ENCODE measurements at regions not wholly inside any gene's neighbourhood (a gene's known extent, or its start where the extent isn't known, plus 50 kb on each side); places are given as distances from the start of the nearest gene placed in this dataset.

DNA sequence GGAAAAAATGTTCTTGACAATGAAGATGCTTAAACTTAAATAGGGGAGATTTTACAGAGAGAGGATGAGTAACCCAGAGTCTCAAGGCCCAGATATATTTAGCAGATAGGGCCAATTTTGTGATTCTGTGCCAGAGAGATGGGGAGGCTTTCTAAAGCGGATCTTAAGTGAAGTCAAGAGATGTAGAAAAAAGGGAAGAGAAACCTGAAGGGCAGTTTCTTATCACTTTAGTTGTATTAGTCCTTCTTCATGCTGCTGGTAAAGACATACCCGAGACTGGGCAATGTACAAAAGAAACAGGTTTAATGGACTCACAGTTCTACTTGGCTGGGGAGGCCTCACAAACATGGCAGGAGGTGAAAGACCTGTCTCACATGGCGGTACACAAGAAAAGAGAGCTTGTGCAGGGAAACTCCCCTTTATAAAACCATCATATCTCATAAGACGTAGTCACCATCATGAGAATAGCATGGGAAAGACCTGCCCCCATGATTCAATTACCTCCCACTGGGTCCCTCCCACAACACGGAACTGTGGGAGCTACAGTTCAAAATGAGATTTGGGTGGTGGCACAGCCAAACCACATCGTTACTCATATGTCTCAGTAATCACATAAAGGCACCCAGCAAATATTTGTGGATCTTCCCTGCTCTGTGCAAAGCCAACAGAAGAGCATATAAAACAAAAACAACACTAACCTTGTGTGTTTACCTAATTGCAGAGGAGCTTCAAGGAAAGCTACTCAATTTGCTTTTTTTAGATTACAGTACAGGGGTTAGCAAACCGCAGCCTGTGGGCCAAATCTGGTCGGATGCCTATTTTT is 102.6 kb upstream of the MYCBP2 start:
- no peak for DNase-seq (ENCODE audit: low spot score)
- intact Hi-C loops (cut with DNase I) = no loop called here

DNA sequence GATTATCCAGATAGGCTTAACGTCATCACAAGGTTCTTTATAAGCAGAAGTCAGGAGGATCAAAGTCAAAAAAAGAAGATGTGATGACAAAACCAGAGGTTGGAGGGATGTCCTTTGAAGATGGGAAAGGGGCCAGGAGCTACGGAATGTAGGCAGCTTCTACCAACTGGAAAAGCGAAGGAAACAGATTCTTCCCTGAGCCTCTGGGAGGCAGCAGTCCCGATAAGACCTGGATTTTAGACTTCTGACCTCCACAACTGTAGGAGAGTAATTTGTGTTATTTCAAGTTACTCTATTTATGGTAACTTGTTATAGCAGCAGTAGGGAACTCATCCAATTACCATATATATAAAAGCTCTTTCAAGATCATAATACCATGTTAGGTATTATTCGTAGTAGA is 98.8 kb upstream of the MYCBP2 start:
- no peak for DNase-seq (ENCODE audit: low spot score)

DNA sequence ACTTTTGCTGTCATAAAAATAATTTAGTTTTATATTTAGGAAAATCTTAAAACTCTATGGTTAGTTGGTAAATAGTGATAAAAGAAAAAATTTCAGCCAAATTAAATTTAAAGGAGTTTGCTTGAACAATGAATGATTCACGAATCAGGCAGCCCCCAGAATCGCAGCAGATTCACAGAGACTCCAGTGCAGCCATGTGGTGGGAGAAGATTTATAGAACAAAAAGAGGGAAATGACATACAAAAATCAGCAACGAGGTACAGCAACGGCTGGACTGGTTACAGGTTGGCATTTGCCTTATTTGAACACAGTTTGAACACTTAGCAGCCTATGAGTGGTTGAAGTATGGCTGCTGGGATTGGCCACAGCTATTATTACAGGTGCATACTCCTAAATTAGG is 96.4 kb upstream of the MYCBP2 start:
- DNase-seq (ENCODE audit: low spot score) = no peak
- intact Hi-C loops (cut with DNase I) = no loop called here

More for the DNA sequence above, 98.8 kb upstream of the MYCBP2 start:
- intact Hi-C loops (cut with DNase I) = no loop called here

DNA sequence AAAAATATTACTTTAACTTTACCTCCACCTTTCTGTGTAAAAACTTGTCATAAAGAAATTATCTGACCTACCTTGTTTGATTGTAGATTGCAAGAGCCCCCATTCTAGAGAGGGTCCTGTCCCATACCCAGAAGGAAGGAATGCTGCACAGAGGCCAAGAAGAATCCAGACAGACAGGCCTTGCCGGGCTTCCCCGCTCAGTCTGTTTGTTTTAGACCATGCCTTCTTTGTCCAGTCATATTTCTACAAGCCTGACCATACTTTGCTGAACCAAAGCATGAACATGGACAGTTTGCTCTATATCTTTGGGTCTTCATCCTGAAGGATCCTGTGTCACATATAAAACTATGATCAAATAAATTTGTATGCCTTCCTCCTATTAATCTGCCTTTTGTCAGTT is 95.8 kb upstream of the MYCBP2 start:
- intact Hi-C loops (cut with DNase I) = no loop called here
- DNase-seq (ENCODE audit: low spot score) = no peak

DNA sequence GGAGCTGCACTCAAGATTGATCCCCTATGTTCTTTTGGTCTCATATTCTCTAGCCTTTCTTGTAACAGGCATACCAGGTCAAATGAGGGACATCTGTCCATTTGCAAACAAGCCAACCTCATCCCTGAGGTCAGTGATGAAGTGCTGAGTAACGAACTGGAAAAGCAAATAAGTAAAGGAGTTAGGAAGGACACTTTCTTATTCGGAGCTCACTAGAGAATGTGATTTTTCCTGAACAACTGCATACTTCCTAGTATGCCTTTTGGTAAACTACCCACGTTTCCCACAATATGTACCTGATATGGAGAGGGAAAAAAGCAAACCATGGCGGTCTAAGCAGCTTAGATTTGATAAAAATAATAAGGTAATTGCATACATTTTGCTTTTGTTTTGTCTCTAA is 91.0 kb upstream of the MYCBP2 start:
- intact Hi-C loops (cut with DNase I) = no loop called here
- DNase-seq (ENCODE audit: low spot score) = no peak

DNA sequence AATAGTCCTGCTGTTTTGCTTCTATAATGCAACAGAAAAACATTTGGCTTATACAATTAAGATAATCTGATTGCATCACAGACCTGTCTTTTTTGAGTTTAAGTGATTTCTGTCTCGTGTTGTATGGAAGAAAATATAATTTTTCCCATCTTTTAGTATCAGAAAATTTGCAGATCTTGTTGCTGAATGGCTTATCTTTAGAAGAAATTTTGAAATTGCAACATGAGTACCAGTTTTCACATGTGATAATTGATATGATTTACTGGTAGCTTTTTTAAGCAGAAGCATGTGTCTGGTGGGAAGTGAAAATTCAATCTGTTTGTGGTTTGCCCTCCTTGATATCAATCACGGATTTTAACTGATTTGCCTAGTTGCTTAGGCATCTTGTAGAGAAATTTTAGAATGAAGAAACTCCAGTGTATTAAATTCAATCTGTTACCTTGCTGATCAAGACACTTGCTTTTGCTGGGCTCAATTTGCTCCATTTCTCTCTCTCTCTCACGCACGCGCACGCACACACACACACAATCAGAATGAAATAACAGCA is 89.8 kb upstream of the MYCBP2 start:
- intact Hi-C loops (cut with DNase I) = no loop called here
- no peak for DNase-seq (ENCODE audit: low spot score)

DNA sequence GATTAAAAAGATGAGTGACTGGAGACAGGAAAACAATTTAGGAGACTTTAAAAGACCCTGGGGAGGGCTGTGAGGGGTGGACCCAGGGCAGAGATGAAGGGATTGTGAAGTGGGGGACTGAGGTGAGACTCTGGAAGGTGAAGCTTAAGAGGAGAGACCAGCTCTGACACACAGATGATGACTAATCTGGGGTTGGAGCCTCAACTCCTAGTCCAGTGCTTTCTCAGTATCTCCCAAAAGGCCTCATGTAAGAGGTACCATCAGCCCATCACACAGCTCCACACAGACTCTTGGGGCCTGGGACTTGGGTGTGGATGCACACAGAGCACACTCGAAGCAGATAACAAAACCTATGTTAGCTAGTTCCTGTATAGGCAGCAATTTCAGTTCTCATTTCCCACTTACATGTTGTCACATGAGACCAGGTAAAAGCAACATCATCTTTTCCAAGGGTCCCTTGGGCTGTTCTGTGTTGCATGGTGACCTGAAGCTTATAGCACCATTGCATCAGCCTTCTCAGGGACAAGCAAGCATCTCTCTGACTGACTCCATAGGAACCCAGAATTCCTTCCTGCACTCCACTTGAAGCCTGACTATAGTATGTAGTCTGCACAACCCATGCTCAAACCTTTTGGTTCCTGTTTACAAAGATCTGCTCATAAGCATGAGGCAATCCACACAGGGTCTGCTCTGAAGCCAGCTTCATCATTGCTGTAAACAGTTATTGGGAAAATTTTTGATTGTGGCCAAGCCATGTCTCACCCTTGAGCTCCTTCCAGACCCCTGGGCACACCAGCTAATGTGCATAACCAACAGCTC is 88.6 kb upstream of the MYCBP2 start:
- intact Hi-C loops (cut with DNase I) = no loop called here
- DNase-seq (ENCODE audit: low spot score) = no peak

DNA sequence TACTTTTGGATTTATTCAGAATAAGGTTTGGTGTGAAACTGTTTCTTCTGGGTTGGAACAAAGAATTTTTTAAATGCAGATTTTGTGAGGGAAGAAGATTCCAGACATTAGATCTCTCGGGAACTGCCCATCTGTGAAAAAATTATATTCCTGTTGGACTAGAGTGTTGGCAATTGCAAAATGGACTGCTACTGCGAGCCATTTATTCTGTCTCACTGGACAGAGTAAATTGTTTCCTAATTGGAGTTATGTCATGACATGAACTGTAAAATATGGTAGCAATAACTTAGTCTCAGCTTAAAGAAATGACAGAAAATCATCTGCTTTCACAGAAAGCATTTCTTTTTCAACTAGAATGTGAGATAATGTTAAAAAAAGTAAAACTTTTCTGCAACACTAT is 86.0 kb upstream of the MYCBP2 start:
- intact Hi-C loops (cut with DNase I) = no loop called here
- DNase-seq (ENCODE audit: low spot score) = no peak

DNA sequence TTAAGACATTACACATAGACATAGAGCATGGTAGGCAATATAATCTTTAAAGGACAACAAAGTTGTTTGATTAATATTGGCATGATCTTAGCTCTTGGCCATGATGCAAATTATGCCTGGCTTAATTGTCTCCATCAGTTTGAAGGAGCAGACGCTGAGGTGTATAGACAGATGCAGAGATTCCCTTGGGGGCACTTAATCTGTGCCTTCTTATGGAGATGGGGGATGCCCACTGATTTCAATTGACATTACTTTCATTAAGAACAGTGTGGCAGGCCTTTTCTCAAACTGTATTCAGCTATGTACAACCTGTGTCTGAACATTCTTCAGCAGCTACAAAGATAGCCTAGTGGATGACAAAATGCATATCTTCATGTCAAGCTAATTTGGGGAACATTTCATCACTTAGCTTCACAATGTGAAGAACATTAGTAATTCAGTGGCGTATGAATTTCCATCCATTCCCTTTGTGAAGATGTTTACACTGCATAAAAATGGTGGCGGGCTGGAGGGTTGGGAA is 85.3 kb upstream of the MYCBP2 start:
- intact Hi-C loops (cut with DNase I) = no loop called here
- no peak for DNase-seq (ENCODE audit: low spot score)

DNA sequence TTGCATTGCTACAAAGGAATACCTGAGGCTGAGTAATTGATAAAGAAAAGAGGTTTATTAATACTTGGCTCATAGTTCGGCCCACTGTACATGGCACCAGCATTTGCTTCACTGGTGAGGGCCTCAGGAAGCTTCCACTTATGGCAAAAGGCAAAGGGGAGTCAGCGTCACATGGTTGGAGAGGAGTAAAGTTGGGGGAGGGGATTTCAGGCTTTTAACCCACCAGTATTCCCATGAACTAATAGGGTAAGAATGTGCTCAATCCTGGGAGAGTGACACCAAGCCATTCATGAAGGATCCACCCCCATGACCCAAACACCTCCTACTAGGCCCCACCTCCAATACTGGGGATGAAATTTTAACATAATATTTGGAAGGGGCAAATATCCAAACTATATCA is 82.5 kb upstream of the MYCBP2 start:
- no peak for DNase-seq (ENCODE audit: low spot score)
- intact Hi-C loops (cut with DNase I) = no loop called here

DNA sequence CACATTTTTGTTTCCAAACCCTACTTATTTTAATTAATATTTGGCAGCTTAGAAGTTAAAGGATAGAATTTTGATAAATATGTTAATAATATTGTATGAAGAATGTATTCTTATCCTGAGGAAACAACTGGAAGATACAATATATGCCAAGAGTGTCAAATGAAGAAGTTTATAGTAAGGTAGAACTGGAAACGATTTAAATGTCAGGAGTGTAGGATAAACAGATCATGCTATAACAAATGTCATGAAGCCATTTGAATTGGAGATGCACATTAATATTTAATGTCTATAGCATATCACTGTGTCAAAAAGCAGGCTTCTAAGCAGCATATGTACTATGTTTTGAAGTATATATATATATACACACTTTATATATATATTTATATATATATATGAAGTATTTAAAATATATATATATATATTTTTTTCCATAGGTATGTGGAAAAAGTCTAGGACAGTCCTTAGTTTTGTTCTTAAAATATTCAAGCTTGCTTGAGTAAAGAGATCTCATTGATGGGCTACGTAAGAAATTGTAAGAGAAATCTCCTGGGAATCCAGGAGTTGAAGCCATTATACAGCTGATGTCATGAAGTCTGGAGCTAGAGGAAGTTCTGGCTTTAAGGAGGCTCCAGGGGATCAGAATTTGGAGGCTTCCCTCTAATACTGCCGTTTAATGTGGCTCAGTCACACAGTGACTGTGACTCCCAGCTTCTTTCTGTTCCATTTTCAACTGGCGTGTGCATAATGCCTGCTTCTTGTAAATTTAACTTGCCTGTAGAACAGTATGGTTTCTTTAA is 79.9 kb upstream of the MYCBP2 start:
- no peak for DNase-seq (ENCODE audit: low spot score)
- intact Hi-C loops (cut with DNase I) = no loop called here

DNA sequence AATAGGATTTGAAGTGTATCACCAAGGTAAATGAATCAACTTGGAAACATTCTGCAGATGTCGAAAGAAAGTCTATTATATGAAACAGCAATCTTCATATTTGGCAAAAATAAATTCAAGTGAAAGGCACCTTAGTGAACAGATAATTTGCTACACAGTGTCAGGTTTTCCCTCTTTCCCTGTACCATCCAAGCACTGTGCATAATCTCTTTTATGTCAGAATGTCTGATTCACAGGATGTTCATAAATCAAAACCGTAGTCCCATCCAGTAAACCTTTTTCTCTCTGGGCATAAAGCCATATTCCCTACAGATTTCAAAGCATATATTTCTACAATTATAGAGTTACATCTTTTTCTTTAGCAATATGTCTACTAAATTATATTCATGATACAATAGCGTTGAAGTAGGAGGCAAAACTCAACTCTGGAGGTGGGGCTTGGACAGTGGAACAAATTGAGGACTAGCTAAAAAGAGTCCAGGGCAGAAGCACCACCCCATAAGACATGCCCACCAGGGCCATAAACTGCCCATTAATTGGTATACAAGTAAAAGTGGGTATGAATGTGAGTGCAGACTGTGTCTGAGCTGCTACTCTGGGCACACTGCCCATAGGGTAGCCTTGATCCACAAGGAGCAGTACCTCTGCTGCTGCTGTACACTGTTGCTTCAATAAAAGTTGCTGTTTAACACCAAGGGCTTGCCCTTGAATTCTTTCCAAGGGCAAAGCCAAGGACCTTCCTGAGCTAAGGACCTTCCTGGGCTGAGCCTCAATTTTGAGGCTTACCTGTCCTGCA is 72.1 kb upstream of the MYCBP2 start:
- DNase-seq (ENCODE audit: low spot score) = no peak
- intact Hi-C loops (cut with DNase I) = no loop called here

DNA sequence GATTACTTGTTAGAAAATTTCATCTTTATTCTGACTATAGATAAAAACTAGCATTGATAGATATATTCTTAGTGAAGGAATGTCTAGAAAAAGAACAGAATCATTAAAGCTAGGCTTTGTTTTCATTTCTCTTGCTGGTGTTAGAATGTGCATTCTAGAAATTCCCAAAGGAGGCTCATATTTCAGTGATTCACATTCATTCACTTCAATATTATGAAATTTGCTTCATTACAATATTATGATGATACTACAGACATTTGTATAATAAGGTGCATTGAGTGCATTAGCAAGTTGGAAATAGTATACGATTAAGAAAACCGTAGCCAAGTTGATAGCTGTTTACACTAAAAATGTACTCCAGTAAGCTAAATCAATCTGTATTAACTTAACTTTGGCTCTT is 70.7 kb upstream of the MYCBP2 start:
- intact Hi-C loops (cut with DNase I) = no loop called here

DNA sequence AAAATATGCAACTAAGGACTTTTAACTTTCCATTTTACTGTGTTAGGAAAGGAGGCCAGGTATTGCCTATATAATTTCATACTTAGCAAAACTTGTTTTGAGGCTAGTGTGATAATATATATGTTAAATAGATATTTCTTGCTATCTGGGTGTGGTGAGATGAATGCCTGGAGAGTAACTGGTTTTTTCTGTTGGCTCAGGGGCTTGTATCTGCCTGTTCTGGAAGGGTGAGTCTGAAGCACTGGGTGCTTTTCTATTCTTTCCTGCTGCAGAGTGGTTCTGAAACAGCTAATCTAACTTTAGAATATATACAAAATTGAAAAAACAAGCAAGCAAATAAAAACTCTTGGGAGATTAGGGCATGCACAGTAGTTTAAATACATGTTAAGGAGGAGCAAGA is 64.6 kb upstream of the MYCBP2 start:
- intact Hi-C loops (cut with DNase I) = no loop called here

More for the DNA sequence above, 70.7 kb upstream of the MYCBP2 start:
- no peak for DNase-seq (ENCODE audit: low spot score)

DNA sequence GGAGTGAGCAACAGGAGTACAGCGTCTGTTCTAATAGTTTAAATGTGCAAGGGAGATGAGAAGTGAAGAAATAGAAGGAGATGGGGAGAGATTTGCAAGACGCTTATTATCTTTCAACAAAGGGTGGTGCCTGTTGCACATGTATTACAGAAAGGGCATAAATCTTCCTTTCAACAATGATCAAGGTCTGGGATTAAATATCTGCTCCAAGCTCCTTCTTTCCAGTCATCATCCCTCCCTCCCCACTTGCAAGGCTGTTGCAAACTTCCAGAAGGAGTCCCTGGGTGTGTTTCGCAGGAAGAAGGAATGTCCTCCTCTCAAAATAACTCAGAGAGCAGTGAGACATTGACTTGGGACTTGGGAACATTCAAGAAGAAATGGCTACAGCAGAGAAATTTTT is 63.5 kb upstream of the MYCBP2 start:
- intact Hi-C loops (cut with DNase I) = no loop called here
- DNase-seq (ENCODE audit: low spot score) = no peak

More for the DNA sequence above, 64.6 kb upstream of the MYCBP2 start:
- no peak for DNase-seq (ENCODE audit: low spot score)

DNA sequence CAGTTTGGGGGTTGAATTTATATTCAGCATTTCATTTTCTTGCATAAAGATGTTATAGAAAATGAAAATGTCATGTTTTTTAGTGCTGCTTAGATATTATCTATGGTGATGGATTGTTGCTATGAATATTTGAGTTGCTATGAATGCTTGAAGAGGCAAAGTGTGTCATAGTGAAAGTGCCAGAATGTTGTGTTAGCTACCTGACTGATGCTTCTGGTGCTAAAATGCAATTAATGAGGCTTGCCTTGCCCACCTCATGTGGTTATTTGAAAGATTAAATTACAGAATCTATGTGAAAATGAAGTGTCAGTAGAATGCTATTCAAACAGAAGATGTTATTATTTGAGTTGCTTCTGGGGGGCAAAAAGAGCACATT is 62.7 kb upstream of the MYCBP2 start:
- DNase-seq (ENCODE audit: low spot score) = no peak
- intact Hi-C loops (cut with DNase I) = no loop called here

DNA sequence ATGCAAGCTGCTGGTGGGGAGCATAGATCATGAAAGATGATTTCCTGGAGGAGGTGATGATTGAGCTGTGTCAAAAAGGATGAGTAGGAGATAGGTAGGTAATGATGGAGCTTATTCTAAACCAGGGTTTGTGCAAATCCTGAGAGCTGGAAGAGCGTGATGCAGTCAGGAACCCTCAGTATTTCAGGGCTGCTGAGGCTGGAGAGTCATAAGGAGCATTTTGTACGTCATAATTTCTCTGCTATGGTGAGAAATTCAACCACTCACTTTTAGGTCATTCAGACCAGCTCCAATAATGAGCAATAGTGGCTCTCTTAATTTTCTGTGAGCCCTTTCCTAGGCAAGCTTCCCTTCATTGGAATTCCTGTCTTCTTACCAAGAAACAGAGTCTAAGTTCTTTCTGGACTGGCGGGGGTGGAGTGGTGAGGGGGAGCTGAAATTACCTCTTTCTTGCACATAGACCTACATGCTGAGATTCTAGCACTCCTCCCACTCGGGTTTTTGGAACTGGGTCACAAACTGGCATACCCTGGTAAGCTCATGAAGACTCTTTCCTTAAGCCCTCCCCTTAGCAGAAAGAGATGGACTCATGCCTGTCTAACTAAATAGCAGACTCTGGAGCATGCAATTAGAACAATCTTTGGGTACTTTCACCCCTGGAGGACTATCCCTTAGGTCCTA is 62.2 kb upstream of the MYCBP2 start:
- DNase-seq (ENCODE audit: low spot score) = no peak
- intact Hi-C loops (cut with DNase I) = no loop called here

DNA sequence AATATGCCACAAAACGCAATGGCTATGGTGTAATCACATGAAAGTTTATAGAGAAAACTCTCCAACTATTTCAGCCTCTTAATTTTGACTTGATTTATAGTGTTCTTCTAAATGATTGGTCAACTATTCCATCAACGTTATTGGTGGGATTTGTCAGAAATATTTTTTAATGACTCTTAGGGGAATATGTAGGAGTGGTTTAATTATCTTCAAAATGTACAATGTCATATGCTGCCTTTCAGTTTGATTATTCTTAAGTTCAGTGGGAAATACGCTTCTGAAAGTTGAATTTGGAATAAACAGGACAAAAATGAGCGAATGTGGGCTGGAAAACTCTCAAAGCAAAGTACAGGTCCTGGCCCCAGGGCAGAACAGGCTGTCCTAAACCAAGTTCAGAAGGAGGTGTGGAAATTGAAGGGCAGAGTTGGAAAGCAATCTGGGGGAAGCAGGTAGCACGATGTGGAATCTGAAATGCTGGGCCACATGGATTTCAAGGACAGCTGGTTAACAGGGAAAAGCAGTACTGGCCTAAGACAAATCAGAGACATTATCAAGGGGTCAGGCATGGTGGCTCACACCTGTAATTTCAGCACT is 60.8 kb upstream of the MYCBP2 start:
- intact Hi-C loops (cut with DNase I) = no loop called here
- no peak for DNase-seq (ENCODE audit: low spot score)

All from cardiac septum (tissue), 1 donor.